Ishikawa (cell line): ENCODE measurements at regions not wholly inside any gene's neighbourhood (a gene's known extent, or its start where the extent isn't known, plus 50 kb on each side); places are given as distances from the start of the nearest gene placed in this dataset.

ENCODE experiments used
- CEBPB ChIP-seq: IDR thresholded peaks from 2 replicates; pipeline ENCODE4 v1.6.1; 2012
- CREB1 ChIP-seq: IDR thresholded peaks from 2 replicates; pipeline ENCODE4 v1.6.1; 2012; ENCODE audit warnings: low read depth
- EGR1 ChIP-seq: IDR thresholded peaks from 2 replicates; pipeline ENCODE4 v1.6.1; 2012
- EP300 ChIP-seq: IDR thresholded peaks from 2 replicates; pipeline ENCODE4 v1.6.1; 2012; ENCODE audit warnings: borderline replicate concordance
- FOXM1 ChIP-seq: IDR thresholded peaks from 2 replicates; pipeline ENCODE4 v1.6.1; 2012; ENCODE audit warnings: low read depth, borderline replicate concordance
- NFIC ChIP-seq: IDR thresholded peaks from 2 replicates; pipeline ENCODE4 v1.6.1; 2012
- RAD21 ChIP-seq: IDR thresholded peaks from 2 replicates; pipeline ENCODE4 v1.6.1; 2012; ENCODE audit warnings: low read depth
- TAF1 ChIP-seq: IDR thresholded peaks from 2 replicates; pipeline ENCODE4 v1.6.1; 2012; ENCODE audit warnings: low read depth, mild to moderate bottlenecking
- TCF12 ChIP-seq: IDR thresholded peaks from 2 replicates; pipeline ENCODE4 v1.6.1; 2012; ENCODE audit warnings: low read depth
- TEAD4 ChIP-seq: IDR thresholded peaks from 2 replicates; pipeline ENCODE4 v1.6.1; 2012
- YY1 ChIP-seq: IDR thresholded peaks from 2 replicates; pipeline ENCODE4 v1.6.1; 2012; ENCODE audit warnings: low read depth
- ZBTB7A ChIP-seq: IDR thresholded peaks from 2 replicates; pipeline ENCODE4 v1.6.1; 2012; ENCODE audit warnings: low read depth
- TF ChIP-seq, protein P1 (sequence below): IDR thresholded peaks from 2 replicates; pipeline ENCODE4 v1.6.1; 2012; ENCODE audit warnings: low read depth, mild to moderate bottlenecking
- TF ChIP-seq, protein P2 (sequence below): IDR thresholded peaks from 2 replicates; pipeline ENCODE4 v1.6.1; 2012
- TF ChIP-seq, protein P3 (sequence below): IDR thresholded peaks from 2 replicates; pipeline ENCODE4 v1.6.1; 2012

DNA sequence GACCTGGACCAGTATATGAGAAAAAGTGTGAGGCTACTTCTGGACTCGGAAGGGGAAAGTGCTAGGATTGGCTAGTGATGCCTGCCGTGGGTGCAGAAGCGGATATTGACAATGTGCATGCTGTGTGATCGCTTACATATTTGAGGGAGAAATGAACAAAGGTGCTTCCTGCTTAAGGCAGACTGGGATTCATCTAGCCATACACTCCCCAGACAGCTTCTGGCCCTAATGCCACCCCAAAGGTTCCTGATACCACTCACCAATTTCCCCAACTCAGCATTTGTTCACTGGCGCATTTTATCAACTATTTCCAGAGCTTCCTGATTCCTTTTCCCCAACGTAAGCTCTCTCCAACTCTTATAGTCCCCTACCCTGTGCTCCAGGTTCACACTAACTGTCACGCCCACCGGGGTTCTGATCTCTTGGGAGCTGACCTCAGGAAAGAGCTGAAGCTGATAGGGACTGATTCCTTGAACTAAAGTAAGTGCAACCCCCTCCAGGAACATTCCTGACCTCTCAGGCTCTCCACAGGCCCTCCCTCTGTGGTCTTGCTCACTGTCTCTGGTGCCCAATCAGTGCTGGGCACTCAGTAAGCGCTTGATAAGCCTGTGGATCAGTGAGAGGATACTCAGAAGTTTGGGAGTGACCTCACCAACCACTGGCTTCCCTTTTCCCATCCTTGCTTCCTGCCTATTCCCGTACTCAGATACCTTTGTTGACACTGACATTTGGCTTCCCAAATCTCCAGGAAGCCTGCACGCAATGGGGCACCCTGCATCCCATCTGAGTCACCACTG lies 73.3 kb downstream of the MRPL14 start:
- TF ChIP-seq RAD21 (no peak), FOXM1 (no peak), ZBTB7A (no peak)

DNA sequence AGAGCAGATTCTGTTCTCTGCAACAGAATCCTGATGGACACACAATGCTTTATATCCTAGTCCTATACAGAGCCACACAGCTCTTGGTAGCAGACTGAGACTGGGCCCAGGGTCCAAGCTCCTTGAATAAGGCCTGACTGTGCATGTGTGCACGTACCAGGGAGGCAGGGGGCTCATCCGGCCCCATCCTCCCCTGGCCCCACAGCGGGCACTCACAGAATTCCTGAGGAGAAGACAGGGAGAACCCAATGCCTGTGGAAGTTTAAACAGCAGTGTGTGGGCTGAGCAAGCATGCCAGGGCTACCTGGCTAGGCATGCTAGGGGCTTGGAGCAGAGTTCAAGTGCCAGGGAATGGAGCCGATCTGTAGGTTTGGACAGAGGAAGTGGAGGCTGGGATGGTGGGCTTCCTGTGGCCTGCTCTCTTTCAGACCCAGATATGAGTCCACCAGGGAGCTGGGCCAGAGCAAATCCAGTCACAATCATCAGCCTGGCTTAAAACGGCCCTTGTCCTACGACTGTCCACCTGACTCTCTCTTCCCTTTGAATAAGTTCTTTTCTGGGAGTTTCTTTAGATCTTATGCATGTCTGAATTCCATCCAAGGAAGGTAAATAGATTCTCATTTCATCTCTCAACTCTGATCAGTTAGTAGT lies 74.0 kb downstream of the MRPL14 start:
- no peak for TF ChIP-seq EP300
- TF ChIP-seq CEBPB = no peak
- TF ChIP-seq TAF1 = no peak
- no peak for TF ChIP-seq ZBTB7A
- no peak for TF ChIP-seq CREB1
- TF ChIP-seq, protein P1, sequence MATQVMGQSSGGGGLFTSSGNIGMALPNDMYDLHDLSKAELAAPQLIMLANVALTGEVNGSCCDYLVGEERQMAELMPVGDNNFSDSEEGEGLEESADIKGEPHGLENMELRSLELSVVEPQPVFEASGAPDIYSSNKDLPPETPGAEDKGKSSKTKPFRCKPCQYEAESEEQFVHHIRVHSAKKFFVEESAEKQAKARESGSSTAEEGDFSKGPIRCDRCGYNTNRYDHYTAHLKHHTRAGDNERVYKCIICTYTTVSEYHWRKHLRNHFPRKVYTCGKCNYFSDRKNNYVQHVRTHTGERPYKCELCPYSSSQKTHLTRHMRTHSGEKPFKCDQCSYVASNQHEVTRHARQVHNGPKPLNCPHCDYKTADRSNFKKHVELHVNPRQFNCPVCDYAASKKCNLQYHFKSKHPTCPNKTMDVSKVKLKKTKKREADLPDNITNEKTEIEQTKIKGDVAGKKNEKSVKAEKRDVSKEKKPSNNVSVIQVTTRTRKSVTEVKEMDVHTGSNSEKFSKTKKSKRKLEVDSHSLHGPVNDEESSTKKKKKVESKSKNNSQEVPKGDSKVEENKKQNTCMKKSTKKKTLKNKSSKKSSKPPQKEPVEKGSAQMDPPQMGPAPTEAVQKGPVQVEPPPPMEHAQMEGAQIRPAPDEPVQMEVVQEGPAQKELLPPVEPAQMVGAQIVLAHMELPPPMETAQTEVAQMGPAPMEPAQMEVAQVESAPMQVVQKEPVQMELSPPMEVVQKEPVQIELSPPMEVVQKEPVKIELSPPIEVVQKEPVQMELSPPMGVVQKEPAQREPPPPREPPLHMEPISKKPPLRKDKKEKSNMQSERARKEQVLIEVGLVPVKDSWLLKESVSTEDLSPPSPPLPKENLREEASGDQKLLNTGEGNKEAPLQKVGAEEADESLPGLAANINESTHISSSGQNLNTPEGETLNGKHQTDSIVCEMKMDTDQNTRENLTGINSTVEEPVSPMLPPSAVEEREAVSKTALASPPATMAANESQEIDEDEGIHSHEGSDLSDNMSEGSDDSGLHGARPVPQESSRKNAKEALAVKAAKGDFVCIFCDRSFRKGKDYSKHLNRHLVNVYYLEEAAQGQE = no peak
- TF ChIP-seq EGR1 = no peak
- no peak for TF ChIP-seq TCF12
- TF ChIP-seq NFIC = no peak
- no peak for TF ChIP-seq FOXM1
- TF ChIP-seq, protein P2, sequence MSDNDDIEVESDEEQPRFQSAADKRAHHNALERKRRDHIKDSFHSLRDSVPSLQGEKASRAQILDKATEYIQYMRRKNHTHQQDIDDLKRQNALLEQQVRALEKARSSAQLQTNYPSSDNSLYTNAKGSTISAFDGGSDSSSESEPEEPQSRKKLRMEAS = no peak
- TF ChIP-seq, protein P3, sequence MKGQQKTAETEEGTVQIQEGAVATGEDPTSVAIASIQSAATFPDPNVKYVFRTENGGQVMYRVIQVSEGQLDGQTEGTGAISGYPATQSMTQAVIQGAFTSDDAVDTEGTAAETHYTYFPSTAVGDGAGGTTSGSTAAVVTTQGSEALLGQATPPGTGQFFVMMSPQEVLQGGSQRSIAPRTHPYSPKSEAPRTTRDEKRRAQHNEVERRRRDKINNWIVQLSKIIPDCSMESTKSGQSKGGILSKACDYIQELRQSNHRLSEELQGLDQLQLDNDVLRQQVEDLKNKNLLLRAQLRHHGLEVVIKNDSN = no peak
- no peak for TF ChIP-seq YY1

DNA sequence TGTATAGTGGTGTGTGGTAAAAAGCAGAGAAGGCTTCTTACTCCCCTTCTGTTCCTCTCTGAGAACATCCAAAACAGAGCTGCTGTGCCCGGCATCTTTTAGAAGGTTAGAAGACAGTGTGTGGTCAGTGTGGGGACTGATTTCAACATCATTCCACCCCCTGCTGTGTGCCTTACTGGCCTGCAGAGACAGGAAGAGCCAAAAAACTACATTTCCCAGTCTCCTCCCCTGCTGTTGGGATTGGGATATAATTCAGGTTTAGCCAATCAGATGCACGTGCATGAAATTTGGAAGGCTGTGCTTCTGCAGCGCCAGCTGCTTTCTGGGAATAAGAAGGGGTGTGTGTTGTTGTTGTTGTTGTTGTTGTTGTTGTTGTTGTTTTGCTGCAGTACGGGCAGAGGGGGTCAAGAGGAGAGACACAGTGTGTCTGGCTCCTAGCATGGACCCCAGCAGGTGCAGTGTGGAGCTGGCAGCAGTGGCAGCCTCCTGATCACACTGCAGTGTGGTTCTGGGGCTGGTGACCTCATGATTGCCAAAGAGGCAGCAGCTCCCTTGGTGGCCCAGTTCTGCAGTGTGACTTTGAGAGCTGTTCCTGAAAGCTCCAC lies 74.7 kb downstream of the MRPL14 start:
- TF ChIP-seq, protein P3 = no peak
- TF ChIP-seq CEBPB = peak; percentile 78
- TF ChIP-seq EP300 = no peak
- TF ChIP-seq YY1 = no peak
- TF ChIP-seq CREB1 = no peak
- TF ChIP-seq, protein P1 = no peak

DNA sequence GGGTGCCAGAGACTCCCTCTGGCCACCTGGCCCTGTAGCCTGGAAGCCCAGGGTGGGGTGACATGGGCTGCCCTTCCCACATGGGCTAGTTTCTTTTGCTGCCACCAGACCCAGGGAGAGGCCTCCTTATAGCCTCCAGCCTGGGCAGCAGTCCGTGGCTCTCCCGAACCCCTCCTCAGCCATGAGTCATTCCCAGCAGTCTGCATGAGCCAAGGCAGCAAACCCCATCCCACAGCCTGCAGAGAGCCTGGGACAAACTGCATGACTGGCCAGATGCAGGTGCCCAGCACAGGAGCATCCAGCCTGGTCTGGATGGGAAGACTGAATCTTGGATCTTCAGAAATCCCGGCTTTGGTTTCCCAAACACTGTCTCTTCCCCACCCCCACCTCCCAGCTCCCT lies 75.7 kb downstream of the MRPL14 start:
- TF ChIP-seq, protein P3 = no peak
- TF ChIP-seq FOXM1 = no peak

DNA sequence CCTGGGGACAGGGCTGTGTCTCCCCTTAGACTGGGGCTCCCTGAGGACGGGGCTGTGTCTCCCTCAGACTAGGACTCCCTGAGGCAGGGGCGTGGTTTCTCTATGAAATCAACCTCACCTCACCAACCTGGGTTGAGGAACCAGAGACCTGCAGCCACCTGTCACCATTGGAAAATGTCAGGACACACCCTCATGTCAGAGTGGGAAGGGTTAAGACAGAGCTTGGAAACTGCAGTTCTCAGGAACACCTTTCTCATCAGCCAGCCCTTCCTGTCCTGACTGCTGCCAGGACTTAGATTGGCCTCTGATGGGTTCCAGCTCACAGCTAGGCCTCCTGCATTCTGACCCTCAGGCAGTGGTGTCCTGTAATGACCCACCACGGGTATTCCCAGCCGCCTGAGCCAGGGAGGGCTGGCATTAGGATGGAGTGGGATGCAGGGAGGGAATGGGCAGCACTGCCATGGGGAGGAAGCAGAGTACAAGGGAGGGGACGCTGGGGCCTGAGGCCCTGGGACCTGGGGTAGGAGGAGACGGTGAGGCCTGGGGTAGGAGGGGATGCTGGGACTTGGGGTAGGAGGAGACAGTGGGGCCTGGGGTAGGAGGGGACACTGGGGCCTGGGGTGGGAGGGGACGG lies 76.3 kb downstream of the MRPL14 start:
- TF ChIP-seq CREB1 = no peak
- TF ChIP-seq RAD21 = no peak
- TF ChIP-seq, protein P3 = no peak
- no peak for TF ChIP-seq TAF1
- TF ChIP-seq, protein P1 = no peak
- no peak for TF ChIP-seq CEBPB
- TF ChIP-seq TEAD4 = no peak
- TF ChIP-seq YY1 = no peak
